Middle frontal gyrus (tissue), 1 donor: ENCODE measurements at regions not wholly inside any gene's neighbourhood (a gene's known extent, or its start where the extent isn't known, plus 50 kb on each side); places are given as distances from the start of the nearest gene placed in this dataset.
"Not testable (repeated sequence)": the region's sequence is repeated elsewhere in the genome, so short reads cannot be mapped to it uniquely, and the experiment has no call there.

Experiments used
- DNase-seq: peaks from one replicate; pipeline ENCODE4 v3.0.0-alpha.2; 2015; ENCODE audit warnings: low spot score; ENCODE audit errors: extremely low spot score

DNA sequence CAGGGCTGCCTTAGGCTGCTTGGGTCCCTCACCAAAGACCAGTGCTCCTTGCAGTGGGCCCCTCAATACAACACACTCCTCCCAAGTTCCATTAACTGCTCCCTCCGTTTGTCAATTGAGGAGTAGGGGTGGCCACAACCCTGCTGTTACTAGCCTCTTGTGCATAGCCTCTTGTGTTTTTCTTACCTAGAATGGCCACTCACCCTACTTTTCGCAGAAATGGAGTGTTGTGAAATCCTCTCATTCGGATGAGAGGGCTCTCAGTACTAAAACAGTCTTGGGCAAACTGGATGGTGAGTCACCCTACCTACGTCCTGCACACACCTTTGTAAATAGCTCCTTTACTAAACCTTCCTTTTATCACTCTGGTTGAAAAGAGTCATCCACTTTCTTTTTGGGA is 253.9 kb downstream of the OSR1 start:
- DNase-seq: no peak

DNA sequence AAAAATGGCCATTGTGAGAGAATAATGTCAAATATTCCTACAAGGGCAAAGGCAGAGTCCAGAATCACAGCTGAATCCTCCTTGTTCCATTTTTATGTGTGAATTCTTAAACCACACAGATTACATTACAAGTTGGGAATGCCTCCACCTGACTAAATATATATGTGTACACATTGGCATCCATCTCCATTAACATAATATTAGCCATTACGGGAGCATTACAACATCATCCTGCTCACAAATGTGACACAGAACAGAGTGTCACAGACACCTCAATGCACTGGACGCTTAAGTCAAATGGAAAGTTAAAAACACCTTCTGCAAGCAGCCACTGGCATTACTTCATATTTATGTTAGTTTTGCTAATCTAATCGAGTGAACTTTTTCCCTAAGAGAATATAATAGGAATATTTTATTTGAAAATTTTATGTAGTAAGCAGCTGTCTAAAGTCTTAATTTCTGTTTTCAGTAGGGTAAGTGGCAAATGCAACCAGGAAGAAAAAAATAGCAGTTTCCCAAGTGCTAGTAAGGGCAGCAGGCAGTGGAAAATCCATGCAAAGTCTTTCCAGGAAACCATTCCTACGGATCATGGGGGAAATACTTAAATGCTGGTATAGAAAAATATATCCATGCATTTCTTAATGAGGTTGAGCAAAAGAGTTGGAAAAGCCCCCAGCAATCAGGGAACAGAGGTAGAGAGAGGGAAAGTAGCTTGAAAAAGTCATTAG is 255.6 kb downstream of the OSR1 start:
- no peak for DNase-seq

DNA sequence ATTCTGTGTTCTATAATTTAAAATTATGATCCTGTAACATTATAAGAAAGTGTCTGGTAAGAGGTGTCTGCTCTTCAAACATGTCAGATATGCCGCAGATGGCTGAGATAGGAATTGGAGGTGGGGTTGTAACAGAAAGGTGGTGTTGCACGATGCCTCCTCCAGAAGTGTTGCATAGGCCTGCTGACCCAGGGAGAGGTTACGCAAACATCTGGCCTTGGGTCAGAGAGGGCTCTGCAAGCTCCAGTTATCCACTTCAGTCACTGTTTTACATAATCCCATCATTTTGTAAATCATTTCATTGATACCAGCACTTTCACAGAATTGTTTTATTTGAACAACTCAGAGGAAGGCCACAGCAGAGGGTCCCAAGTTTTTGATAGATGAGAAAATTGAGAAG is 256.5 kb downstream of the OSR1 start:
- no peak for DNase-seq

DNA sequence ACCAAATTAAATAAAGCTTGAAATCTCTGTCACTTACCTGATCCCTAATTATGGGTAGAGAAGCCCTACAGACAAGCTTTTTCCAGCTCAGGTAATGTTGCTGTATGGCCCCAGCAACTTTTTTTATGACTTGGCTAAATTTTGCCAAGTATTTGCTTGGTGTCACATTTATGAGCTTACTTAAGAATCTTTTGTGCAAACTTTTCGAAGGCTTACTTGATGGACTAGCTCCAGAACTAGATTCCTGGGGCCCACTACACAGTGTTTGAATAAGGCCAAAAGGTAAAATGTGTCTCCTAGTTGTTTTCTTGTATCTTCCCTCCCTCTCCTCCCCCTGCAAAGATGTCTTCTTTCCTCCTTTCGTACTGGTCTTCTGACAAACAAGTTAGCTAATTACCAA is 257.9 kb downstream of the OSR1 start:
- no peak for DNase-seq

DNA sequence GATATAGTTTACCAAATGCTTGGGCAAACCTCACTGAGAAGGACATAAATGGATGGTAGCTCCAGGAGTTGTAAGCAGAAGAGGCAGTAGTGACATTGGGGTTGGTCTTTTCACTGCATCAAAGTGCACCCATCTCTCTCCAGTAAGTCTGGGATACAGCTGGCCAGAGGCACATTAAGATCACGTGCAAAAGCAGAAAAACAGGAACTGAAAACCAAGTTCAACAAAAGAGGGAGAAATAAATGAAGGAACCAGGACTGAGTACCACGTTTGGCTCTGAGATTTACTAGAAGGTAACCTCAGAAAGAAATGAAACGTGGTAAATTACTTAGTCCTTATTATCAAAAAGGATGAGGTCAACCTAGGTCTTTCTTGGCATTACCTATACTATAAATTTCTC is 259.2 kb downstream of the OSR1 start:
- no peak for DNase-seq

DNA sequence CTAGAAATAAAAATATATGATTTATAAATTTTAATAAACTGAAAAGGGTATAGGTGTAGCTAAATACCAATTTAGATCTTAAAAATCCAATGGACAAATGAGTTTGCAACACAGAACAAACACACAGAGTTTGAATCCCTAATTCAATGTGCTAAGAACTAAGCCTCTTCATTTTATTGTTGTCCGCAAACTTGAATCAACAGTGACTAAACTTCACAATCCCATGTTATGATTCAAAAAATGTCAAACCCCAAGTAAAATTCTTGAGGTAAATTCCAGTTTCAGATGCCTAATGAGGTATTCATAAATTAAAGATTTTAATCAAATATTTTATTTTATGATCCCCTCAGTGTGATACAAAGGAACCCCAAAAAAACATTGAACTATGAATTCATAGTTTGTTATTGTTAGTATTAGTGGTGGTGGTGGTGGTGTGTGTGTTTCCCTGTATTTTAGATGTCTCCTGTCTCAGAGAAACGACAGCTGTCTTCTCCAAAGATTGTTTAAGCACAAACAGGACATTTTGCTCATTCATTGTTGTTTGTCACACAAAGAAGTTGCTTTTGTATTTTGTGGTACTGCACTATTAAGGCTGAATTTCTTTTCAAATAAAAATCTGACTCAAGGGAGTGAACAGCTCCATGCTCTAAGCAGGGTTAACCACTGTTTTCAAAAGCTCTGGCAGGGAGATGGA is 259.8 kb downstream of the OSR1 start:
- no peak for DNase-seq

DNA sequence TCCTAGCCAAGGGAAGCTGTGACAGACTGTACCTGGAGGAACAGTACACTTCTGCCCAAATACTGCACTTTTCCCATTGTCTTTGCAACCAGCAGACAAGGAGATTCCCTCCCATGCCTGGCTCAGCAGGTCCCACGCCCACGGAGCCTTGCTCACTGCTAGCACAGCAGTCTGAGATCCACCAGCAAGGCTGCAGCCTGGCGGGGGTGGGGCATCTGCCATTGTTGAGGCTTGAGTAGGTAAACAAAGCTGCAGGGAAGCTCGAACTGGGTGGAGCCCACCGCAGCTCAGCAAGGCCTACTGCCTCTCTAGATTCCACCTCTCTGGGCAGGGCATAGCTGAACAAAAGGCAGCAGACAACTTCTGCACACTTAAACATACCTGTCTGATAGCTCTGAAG is 268.9 kb downstream of the OSR1 start:
- not testable (repeated sequence) for DNase-seq

DNA sequence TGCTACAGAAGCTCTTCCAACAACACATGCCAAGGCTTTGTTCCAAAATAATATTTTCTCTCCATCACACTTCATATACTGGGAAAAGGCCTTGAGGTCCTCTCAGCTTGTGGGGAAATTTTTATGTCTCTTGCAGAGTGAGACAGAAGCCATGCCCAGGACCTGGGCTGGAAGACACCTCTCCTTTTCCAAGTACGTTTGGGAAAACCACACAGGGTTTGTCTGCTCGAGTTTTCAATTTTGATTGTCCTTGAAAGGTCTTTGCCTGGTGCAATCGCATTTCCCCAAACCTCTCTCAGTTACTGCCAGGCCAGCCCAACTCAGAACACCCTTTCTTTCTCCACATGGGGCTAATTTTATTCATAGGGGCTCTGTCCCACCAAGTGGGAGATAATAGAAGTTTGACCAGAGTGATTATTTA is 272.2 kb downstream of the OSR1 start:
- DNase-seq: no peak

DNA sequence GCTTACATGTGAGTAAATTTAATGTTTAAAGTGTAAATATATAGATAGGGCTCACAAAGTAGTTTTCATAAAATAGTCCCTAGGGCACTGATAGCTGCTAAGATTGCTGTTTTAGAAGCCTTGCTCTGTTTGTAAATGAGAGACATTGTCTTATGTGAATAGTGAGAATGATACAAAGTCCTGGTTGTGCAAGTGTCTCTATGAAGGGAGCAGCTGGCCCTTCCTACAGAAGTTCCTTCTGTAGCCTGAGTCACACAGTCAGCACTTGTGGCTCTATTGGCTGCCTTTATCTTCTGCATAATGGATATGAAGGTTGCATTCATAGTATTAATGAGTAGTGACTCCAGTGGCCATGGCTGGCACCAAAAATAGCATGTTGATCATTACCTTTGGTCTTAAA is 279.7 kb downstream of the OSR1 start:
- DNase-seq: no peak

DNA sequence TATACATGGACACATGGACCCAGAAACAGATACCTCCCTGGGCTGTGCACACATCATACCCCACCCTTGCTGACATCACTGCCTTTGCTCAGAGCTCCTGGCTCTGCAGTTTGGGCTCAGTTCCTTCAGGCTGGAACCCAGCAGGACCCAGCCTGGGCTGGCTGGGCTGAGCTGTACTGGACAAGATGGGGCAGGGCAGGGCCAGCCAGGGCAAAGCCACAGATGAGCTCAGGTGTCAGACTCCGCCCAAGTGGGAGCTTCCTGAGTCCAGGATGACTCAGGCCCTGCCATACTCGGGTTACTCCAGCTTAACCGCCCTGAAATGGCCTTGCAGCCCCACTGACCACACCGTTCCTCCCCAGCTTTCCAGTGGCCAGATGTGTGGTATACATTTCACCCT is 284.9 kb downstream of the OSR1 start:
- DNase-seq: no peak

DNA sequence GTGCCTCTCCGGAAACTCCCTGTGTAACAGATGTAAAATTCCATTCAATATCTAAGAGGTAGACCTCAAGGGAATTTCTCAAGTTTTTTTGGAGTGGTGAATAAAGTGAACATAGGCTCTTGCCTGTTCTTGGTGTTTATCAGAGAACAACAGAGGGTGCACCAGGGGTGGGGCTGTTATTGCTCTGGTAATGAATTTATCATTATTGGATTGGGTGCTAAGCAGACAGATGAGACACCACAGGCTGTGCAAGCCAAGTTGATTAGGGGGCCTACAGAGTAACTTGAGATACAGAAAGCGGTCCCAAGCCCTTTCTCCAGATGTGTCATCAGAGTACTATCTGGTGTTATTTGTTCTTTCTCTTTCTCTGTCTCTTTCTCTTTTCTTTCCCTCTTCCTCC is 286.3 kb downstream of the OSR1 start:
- DNase-seq: no peak

DNA sequence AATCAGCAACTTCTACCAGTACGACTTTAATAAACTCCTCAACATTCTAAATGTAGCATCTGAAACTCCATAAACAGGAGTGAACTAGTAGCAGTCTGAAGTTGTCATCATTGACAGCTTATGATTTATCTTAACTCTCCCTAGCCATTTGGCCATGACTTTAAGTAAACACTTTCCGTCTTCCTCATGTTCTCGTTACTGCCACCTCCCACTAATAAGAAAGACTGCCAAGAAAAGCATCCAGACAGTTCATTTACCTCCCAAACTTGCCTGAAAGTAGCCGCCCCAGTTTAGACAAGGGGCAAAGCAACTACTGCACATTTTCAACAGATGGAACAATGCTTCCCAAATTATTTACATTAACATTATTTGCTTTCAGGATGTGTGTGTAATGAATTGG is 287.5 kb downstream of the OSR1 start:
- no peak for DNase-seq

DNA sequence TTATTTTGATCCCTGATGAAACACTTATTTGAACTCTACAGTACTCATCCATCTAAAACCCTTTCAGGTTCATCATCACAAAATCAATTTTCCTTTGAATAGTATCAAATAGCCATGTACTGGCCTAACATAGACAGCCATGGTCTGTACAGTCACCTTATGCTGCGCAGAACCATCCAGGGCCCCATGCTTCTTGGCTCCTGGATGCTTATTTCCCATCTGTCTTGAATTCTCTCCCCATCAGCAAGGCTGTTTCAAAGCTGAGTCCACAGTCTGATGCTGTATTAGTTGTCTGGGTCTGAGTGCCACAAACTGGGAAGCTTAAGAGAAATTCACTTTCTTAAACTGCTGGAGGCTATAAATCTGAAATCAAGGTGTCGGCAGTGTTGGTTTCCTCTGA is 290.2 kb downstream of the OSR1 start:
- no peak for DNase-seq

DNA sequence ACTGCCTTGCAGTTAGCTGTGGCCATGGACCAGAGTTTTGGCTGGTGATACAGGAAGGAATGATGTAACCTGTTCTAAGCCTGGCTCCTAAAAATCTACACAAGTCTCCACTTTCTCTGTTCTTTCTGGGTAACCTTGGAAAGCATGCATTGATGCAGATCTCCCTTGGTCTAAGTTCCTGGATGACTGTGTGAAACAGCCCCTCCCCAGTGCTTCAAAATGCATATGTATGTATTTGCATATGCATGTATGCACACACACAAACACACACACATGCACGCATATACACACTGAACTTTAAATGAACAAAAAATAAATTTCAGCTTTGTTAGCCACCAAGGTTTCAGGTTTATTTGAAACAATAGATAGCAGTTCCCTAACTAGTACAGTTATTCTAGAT is 296.1 kb downstream of the OSR1 start:
- DNase-seq: no peak

DNA sequence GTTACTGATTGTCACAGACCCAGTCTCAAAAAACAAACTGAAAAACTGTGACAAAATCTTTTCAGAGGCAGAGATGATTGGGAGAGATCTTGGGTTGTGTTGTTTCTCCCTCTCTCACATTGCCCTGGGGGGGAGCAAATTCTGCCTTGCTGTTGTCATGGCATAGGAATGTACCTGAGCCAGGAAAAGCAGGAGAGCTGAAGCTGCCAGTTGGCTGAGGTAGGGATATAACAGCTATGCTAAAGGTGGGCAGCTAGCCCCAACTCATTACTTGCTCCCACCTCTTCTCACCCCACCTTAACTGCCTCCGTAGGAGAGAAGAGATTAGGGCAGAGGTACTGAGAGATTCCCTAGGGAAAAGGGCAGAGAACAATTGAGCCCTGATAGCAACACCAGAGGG is 299.3 kb downstream of the OSR1 start:
- DNase-seq: no peak

DNA sequence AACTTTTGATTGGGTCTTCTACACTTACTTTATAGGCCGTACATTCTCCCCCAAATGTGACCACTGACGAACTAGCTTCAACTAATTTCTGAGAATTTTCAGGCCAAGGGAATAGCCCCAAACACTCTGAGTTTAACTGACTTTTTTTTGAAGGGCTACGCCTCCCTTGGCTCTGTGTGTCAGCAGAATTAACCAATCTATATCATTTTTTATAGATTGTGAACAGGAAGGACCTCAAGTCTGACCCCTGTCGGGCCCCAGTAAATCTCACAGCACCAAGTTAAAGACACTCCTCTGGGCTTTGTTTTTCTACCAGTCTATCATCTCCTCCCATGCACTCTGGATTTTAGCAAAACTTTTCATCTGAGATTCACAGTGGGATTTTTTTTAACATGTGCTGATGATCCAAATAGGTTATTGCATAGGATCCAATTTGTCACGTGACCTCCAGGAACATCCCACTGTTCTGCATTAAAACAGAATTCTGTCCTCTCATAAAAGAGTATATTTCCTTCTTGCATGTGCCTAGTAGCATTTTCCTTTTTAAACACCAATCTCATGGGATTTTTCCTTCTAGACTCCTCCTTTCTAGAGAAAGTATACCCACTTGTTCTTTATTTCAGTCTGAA is 307.1 kb downstream of the OSR1 start:
- no peak for DNase-seq

DNA sequence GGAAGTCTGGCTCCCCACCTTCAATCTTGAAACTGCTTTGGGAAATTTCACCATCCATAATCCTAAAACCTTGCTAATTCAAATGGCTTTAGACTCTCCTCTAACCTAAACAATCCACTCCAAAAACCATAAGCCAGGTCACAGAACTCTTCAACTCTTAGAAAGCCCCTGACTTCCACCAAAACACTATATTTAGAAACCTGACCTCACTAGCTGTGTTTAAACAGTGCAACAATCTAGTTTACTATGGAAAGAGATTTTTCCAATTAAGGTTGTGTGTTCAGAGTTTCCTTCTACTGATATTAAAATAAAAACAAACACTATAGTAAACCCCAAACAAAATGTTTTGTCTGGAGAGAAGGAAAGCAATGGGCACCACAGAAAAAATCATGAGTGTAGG is 308.1 kb downstream of the OSR1 start:
- DNase-seq: no peak

DNA sequence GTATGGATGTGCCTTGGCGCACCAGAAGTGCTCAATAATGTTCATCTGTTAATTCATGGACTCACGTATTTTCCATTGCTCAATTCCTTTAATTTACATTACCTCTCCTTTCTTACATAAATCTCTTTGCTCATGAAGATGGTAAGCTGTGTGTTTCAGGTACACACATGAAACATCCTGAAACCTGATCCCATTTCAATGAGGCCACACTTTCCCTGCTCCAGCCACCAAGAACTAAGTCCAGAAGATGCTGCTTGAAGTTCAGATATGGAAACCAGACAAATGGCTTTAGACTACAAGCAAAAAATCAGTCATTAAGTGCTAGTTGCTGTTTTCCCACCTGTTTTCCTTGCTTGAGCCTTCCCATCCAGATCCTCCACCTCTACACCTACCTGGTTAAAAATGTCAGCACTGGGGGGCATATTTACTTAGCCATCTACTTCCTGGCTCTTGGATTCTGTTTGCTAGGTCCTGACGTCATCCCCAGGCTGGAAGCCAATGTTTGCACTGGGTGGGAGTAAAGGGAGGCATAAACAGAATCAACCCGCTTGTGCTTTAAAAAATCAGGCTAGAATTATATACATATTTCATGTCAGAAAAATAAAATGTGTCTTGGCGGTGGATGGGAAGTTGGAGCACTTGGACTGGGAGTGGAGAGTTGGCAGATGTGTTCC is 309.7 kb downstream of the OSR1 start:
- no peak for DNase-seq

DNA sequence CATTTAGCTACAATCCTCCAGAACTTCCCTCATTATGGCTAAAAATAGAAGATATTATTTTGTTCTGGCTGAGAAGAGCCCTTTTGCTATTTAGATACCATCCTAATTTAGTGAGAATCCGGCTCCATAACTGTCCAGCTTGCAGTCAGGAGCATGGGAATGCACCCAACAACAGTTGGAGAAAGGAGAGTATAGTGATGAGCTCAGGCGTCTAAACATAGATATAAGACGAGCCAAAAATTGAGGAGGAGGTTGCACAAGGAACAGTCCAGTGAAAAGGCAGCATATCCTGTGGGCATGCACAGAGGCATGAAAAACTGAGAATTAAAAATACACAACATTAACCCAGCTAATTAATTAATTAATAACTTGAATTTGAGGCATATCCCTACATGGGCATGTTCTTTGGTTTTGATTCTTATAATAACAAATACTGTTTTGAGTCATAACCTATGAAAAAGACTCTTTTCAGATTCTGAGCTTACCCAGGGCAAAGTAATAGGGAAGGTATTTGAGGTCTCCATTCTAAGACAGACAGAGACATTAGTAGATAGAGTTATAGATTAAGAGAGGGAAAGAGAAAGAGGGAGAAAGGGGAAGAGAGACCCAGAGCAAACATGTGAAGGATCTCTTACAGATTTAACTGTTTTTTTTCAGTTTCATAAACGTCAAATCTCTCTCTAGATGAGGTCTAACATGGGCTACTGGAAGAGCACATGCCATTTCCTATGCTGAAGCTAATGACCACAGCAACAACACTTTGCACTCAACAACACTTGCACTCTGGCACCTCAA is 311.2 kb downstream of the OSR1 start:
- peak; percentile 38 for DNase-seq

DNA sequence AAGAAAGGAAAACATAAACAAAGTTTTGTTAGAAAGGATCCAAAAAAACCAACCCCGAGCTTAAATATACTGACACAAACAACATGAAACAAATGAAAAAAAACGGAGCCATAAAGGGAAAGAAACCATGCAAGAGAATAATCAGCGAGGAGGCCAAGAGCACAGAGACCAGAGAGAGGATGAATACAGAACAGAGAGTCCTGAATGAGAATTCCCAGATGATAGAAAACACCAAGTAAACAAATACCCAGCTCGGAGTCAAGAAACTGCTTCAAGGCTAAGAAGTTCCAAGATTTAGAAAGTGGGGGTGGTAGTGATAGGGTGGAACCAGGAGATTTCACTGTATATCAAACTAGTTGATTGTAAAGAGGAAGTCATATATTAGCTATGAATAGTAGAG is 313.3 kb downstream of the OSR1 start:
- no peak for DNase-seq

DNA sequence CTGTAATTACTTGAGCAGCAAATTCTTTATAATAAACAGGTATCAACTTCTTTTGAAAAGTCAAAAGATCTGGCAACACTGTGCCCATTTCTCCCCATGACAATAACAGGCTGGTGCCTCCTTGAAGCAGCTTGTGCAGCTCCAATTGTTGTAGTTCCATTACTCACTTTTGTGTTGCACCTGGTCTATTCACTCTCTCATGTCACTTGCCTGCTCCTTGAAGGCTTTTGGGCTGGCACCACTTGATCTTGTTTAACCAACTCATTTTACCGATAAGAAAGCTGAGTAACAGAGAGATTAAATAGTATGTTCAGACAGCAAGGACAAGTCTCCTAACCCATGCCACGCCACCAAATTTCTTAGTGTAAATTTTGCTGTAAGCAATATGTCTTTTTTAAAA is 314.5 kb downstream of the OSR1 start:
- DNase-seq: no peak
